ENCODE measurements at regions not wholly inside any gene's neighbourhood (a gene's known extent, or its start where the extent isn't known, plus 50 kb on each side); places are given as distances from the start of the nearest gene placed in this dataset.

DNA sequence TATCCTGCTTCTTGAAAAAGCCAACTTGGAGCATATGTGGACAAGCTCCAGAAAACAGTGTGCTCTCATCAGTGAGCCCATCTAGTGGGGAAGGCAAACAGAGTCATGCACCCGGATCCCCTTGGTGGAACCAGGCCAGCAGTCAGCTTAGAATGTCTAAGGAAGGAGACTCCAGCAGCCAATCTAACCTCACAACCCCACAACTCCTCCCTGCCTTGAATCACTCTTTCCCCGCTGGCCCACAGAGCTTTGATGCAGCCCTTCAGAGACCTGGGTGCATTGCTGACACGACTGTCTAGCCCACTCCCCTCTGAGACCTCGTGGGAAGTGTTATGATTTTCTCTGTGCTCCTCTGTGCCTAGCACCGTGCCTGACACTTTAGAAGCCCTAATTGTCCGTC is 623.7 kb downstream of the BNC2 start:
- TF ChIP-seq, protein P1, sequence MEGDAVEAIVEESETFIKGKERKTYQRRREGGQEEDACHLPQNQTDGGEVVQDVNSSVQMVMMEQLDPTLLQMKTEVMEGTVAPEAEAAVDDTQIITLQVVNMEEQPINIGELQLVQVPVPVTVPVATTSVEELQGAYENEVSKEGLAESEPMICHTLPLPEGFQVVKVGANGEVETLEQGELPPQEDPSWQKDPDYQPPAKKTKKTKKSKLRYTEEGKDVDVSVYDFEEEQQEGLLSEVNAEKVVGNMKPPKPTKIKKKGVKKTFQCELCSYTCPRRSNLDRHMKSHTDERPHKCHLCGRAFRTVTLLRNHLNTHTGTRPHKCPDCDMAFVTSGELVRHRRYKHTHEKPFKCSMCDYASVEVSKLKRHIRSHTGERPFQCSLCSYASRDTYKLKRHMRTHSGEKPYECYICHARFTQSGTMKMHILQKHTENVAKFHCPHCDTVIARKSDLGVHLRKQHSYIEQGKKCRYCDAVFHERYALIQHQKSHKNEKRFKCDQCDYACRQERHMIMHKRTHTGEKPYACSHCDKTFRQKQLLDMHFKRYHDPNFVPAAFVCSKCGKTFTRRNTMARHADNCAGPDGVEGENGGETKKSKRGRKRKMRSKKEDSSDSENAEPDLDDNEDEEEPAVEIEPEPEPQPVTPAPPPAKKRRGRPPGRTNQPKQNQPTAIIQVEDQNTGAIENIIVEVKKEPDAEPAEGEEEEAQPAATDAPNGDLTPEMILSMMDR (conservative IDR thresholded peaks at IDR 0.05; ENCODE audit: low read length) = no peak
- TF ChIP-seq EZH2phosphoT487 (IDR thresholded peaks at IDR 0.05; ENCODE audit: borderline replicate concordance, low read depth, low read length) = no peak
